GM10248 (cell line): ENCODE measurements at regions not wholly inside any gene's neighbourhood (a gene's known extent, or its start where the extent isn't known, plus 50 kb on each side); places are given as distances from the start of the nearest gene placed in this dataset.

Source experiments
- CTCF ChIA-PET: fragments of 300-600 bp; sonication (Branson Sonifier 250); formaldehyde crosslinking; extraction: SDS; loops from one replicate; lab custom pipeline; 2021; ENCODE audit warnings: antibody characterized with exemption; lab: Yijun Ruan, JAX
- POLR2A ChIA-PET: fragments of 350-650 bp; sonication (Branson Sonifier 250); formaldehyde crosslinking; extraction: SDS; loops from one replicate; lab custom pipeline; 2020; ENCODE audit warnings: antibody characterized with exemption; lab: Yijun Ruan, JAX
- DNase-seq: peaks from one replicate; pipeline ENCODE4 v3.0.0; 2012; ENCODE audit errors: extremely low spot score
- TF ChIP-seq, protein P1 (sequence below): IDR thresholded peaks from 2 replicates; pipeline ENCODE4 v1.5.1; 2012; ENCODE audit warnings: mild to moderate bottlenecking, low read depth; ENCODE audit errors: extremely low read depth, missing control alignments, control extremely low read depth

DNA sequence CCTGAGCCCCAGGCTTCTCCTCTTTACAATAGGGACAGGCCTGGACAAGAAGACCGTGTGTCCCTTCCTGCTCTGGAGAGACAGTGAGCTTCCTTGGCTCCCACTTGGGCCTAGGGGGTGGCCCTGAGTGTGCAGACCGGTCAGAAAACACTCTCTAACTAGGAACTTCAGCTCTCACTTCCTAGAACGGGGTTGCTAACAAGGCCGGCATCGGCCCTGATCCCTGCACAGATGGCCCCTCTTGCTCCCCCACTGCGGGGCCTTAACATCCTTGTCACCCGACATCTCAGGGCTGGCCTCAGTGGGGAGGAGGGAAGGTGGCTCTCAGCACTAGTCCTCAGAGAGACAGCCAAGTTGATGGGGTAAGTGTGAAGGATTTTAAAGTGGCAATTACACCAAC is 406.9 kb downstream of the CTTN start:
- ChIA-PET POLR2A (no interaction called here), CTCF (interaction anchor here (1.7 to 3.6 kb wide), 2 partner anchors 9 to 11 kb away, joined by 6 to 17 read pairs; no protein-coding TSS in a partner anchor)
- TF ChIP-seq, protein P1, sequence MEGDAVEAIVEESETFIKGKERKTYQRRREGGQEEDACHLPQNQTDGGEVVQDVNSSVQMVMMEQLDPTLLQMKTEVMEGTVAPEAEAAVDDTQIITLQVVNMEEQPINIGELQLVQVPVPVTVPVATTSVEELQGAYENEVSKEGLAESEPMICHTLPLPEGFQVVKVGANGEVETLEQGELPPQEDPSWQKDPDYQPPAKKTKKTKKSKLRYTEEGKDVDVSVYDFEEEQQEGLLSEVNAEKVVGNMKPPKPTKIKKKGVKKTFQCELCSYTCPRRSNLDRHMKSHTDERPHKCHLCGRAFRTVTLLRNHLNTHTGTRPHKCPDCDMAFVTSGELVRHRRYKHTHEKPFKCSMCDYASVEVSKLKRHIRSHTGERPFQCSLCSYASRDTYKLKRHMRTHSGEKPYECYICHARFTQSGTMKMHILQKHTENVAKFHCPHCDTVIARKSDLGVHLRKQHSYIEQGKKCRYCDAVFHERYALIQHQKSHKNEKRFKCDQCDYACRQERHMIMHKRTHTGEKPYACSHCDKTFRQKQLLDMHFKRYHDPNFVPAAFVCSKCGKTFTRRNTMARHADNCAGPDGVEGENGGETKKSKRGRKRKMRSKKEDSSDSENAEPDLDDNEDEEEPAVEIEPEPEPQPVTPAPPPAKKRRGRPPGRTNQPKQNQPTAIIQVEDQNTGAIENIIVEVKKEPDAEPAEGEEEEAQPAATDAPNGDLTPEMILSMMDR = no peak

GRCh38 chr11:70805971-70806370 is 407.6 kb downstream of the CTTN start:
- TF ChIP-seq, protein P1 = no peak
- no peak for DNase-seq
- ChIA-PET CTCF (interaction anchor here (1.7 to 3.6 kb wide), 2 partner anchors 8 to 11 kb away, joined by 6 to 17 read pairs; no protein-coding TSS in a partner anchor), POLR2A (no interaction called here)

More for the DNA sequence above, 406.9 kb downstream of the CTTN start:
- DNase-seq = no peak

- TF ChIP-seq, protein P1 = no peak
- CTCF ChIA-PET = interaction anchor here (1.7 to 3.6 kb wide), 2 partner anchors 7 to 10 kb away, joined by 6 to 17 read pairs; no protein-coding TSS in a partner anchor
- POLR2A ChIA-PET = no interaction called here
- DNase-seq = no peak
These were observed 408.3 kb downstream of the CTTN start for GRCh38 chr11:70806461-70807194.

DNA sequence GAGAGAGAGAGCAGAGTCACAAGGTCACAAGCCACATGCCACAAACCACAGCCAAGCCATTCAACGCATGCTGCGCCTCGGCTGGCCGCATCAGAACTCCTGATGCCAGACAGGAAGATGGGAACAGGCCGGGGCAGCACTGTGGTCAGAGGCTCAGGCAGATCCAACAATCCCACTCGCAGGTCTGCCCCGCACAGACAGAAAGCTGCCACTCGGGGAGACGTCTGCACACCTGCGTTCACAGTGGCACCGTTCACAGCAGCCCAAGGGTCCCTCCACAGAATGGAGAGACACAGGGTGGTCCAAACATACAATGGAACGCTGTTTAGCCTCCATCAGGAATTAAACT is 408.8 kb downstream of the CTTN start:
- DNase-seq = no peak
- ChIA-PET POLR2A (no interaction called here), CTCF (interaction anchor here (3.6 kb wide), 1 partner anchor 7 kb away, joined by 17 read pairs; no protein-coding TSS in a partner anchor)
- TF ChIP-seq, protein P1 = no peak

GRCh38 chr11:70808686-70809375 is 410.5 kb downstream of the CTTN start:
- ChIA-PET CTCF (no interaction called here), POLR2A (no interaction called here)
- TF ChIP-seq, protein P1 = no peak
- no peak for DNase-seq

DNA sequence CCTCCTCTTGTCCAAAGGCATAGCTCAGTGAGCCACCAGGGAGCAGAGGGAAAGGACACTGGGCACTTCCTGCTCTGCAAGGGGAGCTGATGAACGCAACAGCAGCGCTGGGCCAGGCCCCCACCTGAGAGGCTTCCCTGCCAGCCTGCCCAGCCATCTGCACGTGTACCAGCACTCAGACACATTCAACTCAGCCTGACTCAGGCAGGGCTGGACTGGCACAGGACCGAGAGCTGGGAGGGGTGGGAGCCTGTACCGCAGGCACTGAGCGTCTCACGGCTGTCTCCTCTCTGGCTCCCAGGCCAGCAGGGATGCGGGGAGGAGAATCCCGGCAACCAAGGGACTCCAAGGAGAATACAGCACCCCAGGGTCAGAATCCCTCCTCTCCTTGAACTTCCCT is 411.8 kb downstream of the CTTN start:
- DNase-seq = no peak
- ChIA-PET CTCF (no interaction called here), POLR2A (no interaction called here)
- TF ChIP-seq, protein P1 = no peak
